ENCODE measurements at regions not wholly inside any gene's neighbourhood (a gene's known extent, or its start where the extent isn't known, plus 50 kb on each side); places are given as distances from the start of the nearest gene placed in this dataset.

GRCh38 chr7:12909483-12909882, 222.1 kb downstream of the ARL4A start:
- H3K4me2 ChIP-seq: no peak overlapping the region
- Mint-ChIP-seq H3K9me3 (no peaks in the 10 kb centered on the region), H3K36me3 (ENCODE audit: low read depth) (no peaks in the 10 kb centered on the region)

GRCh38 chr7:12911053-12911452, 223.6 kb downstream of the ARL4A start:
- Histone ChIP-seq H3K4me1 (ENCODE audit: insufficient read depth) (no peaks in the 10 kb centered on the region), H2AFZ (no peak overlapping the region), H3K36me3 (ENCODE audit: insufficient read depth) (no peaks in the 10 kb centered on the region), H3K9me2 (ENCODE audit: insufficient read depth) (no peaks in the 10 kb centered on the region; the same call in 1 of the 2 replicates), H3K79me2 (replicated peaks; ENCODE audit: insufficient read depth) (no peaks in the 10 kb centered on the region), H4K20me1 (replicated peaks; ENCODE audit: insufficient read depth) (no peaks in the 10 kb centered on the region), H3F3A (replicated peaks; ENCODE audit: low read depth) (no peaks in the 10 kb centered on the region), H3K4me2 (no peak overlapping the region), H3K27me3 (ENCODE audit: insufficient read depth) (no peaks in the 10 kb centered on the region), H3K4me3 (no peak overlapping the region), H3K27ac (ENCODE audit: low read depth) (no peak overlapping the region)
- peaks cover 2% of the 10 kb centered on the region for H3K27me3 Mint-ChIP-seq (ENCODE audit: insufficient read depth, low read depth, poor library complexity)
- no peak for DNase-seq (ENCODE audit: low spot score)
- H3K4me1 Mint-ChIP-seq: 0 out of 3 replicates have a peak, but pooled peaks cover 3% of the 10 kb centered on the region
- H3K9me3 Mint-ChIP-seq: no peaks in the 10 kb centered on the region
- no peak for ATAC-seq
- no peaks in the 10 kb centered on the region for H3K36me3 Mint-ChIP-seq (ENCODE audit: low read depth)
- no peak overlapping the region for H3K27ac Mint-ChIP-seq
- H3K4me3 Mint-ChIP-seq: no peak overlapping the region
- no peak for TF ChIP-seq CREB1 (CRISPR knock-in tag; IDR thresholded peaks at IDR 0.05; ENCODE audit: low read depth)
- no peak for TF ChIP-seq POLR2AphosphoS5 (IDR thresholded peaks at IDR 0.05; ENCODE audit: low read depth)
- no peak for TF ChIP-seq CTCF (conservative IDR thresholded peaks at IDR 0.05; ENCODE audit: low read depth in 2 of 2)
- no peak for TF ChIP-seq ZNF114 (CRISPR knock-in tag; IDR thresholded peaks at IDR 0.05)
- TF ChIP-seq STAT1 (IDR thresholded peaks at IDR 0.05; ENCODE audit: unreplicated experiment): no peak
- no peak for TF ChIP-seq JUNB (IDR thresholded peaks at IDR 0.05; ENCODE audit: unreplicated experiment)
- no peak for TF ChIP-seq ZNF462 (CRISPR knock-in tag; IDR thresholded peaks at IDR 0.05)

More at GRCh38 chr7:12909483-12909882, 222.1 kb downstream of the ARL4A start:
- Histone ChIP-seq H3K4me3 (no peak overlapping the region), H3K27ac (ENCODE audit: low read depth) (no peak overlapping the region), H3K27me3 (ENCODE audit: insufficient read depth) (no peaks in the 10 kb centered on the region), H3K79me2 (replicated peaks; ENCODE audit: insufficient read depth) (no peaks in the 10 kb centered on the region), H2AFZ (no peak overlapping the region), H3K9me2 (ENCODE audit: insufficient read depth) (no peaks in the 10 kb centered on the region; the same call in 1 of the 2 replicates), H3F3A (replicated peaks; ENCODE audit: low read depth) (no peaks in the 10 kb centered on the region), H3K4me1 (ENCODE audit: insufficient read depth) (no peaks in the 10 kb centered on the region), H4K20me1 (replicated peaks; ENCODE audit: insufficient read depth) (no peaks in the 10 kb centered on the region), H3K36me3 (ENCODE audit: insufficient read depth) (no peaks in the 10 kb centered on the region)
- Mint-ChIP-seq H3K4me1 (0 out of 3 replicates have a peak, but pooled peaks cover 3% of the 10 kb centered on the region), H3K4me3 (no peak overlapping the region), H3K27ac (no peak overlapping the region), H3K27me3 (ENCODE audit: insufficient read depth, low read depth, poor library complexity) (peaks cover 2% of the 10 kb centered on the region)
- TF ChIP-seq ZNF114 (CRISPR knock-in tag; IDR thresholded peaks at IDR 0.05) (no peak), CREB1 (CRISPR knock-in tag; IDR thresholded peaks at IDR 0.05; ENCODE audit: low read depth) (no peak), ETS1 (IDR thresholded peaks at IDR 0.05) (no peak), POLR2AphosphoS5 (IDR thresholded peaks at IDR 0.05; ENCODE audit: low read depth) (no peak), EZH2phosphoT487 (IDR thresholded peaks at IDR 0.05; ENCODE audit: unreplicated experiment) (no peak), JUNB (IDR thresholded peaks at IDR 0.05; ENCODE audit: unreplicated experiment) (no peak)
- ATAC-seq (no peak), DNase-seq (ENCODE audit: low spot score) (no peak)

Data from GM23338 (cell line).